Endothelial cell of umbilical vein (primary cell): ENCODE measurements at regions not wholly inside any gene's neighbourhood (a gene's known extent, or its start where the extent isn't known, plus 50 kb on each side); places are given as distances from the start of the nearest gene placed in this dataset.

Source experiments
- BruUV-seq: library from RNA; stranded (reverse); fragments of 400-500 nt; replicated peaks from 2 replicates; lab custom pipeline; 2021; lab: Mats Ljungman, UMichigan
- CTCF ChIA-PET: fragments of 300-600, 350-600 bp; sonication (Branson Sonifier 250); formaldehyde crosslinking; loops from one replicate; lab custom pipeline; 2021; ENCODE audit warnings: antibody characterized with exemption, inconsistent platforms; lab: Charles Lee
- POLR2A ChIA-PET: fragments of 300-600, 350-600 bp; sonication (Branson Sonifier 250); formaldehyde crosslinking; loops from one replicate; lab custom pipeline; 2021; ENCODE audit warnings: antibody characterized with exemption, inconsistent platforms; lab: Charles Lee
- DNase-seq: peaks from one replicate; pipeline ENCODE4 v3.0.0-alpha.2; 2011; ENCODE audit warnings: low read depth, low spot score
- FAIRE-seq: peaks from 2 replicates; lab custom pipeline; 2011; peaks lifted over from hg19 to GRCh38; lab: Jason Lieb, UNC
- H2AFZ ChIP-seq: 2 replicates; pipeline ENCODE4 v1.6.0; 2012; ENCODE audit warnings: low read depth, low read length, control low read depth, inconsistent platforms
- H3K27ac ChIP-seq: 2 replicates; pipeline ENCODE4 v1.5.1; 2011; ENCODE audit warnings: low read depth, mild to moderate bottlenecking, control low read depth, low read length, moderate library complexity; ENCODE audit not compliant: insufficient read depth
- H3K27me3 ChIP-seq, 2 experiments: 2 replicates each; pipeline versions ENCODE4 v1.6.0 to v1.6.1; 2011; ENCODE audit warnings: low read length in 2 of 2, mixed read lengths in 1 of 2; ENCODE audit not compliant: control insufficient read depth in 2 of 2, insufficient read depth in 2 of 2
- H3K36me3 ChIP-seq, 2 experiments: 2 replicates in 1 of 2; 3 replicates in 1 of 2; pipeline ENCODE4 v1.5.1; 2011; ENCODE audit warnings: low read length in 2 of 2, mild to moderate bottlenecking in 1 of 2, moderate library complexity in 1 of 2; ENCODE audit not compliant: control insufficient read depth in 2 of 2, insufficient read depth in 2 of 2; ENCODE audit errors: extremely low read depth in 1 of 2
- H3K4me1 ChIP-seq: 3 replicates; pipeline ENCODE4 v1.5.1; 2011; ENCODE audit warnings: mild to moderate bottlenecking, low read length; ENCODE audit not compliant: control insufficient read depth, insufficient read depth; ENCODE audit errors: extremely low read depth
- H3K4me2 ChIP-seq: 2 replicates; pipeline ENCODE4 v1.6.1; 2011; ENCODE audit warnings: low read length, control low read depth, mixed read lengths; ENCODE audit not compliant: insufficient read depth
- H3K4me3 ChIP-seq, 3 experiments: fragments of 200-600 bp in 1 of 3; sonication (generic), shearing (Covaris generic) in 1 of 3; replicated peaks in 1 of 3; 2 replicates each; pipeline ENCODE4 v1.5.1; 2011 to 2016; ENCODE audit warnings: control low read depth in 3 of 3, low read length in 3 of 3, mild to moderate bottlenecking in 2 of 3, inconsistent platforms in 1 of 3, low read depth in 1 of 3, moderate library complexity in 1 of 3; ENCODE audit not compliant: insufficient read depth in 1 of 3
- H3K79me2 ChIP-seq: 2 replicates; pipeline ENCODE4 v1.6.0; 2012; ENCODE audit warnings: low read length, inconsistent platforms; ENCODE audit not compliant: control insufficient read depth, insufficient read depth
- H3K9ac ChIP-seq: replicated peaks from 2 replicates; pipeline ENCODE3; 2011; ENCODE audit warnings: low read length, control low read depth; ENCODE audit not compliant: insufficient read depth; ENCODE audit errors: extremely low read depth
- H3K9me1 ChIP-seq: replicated peaks from 3 replicates; pipeline ENCODE4 v1.6.0; 2011; ENCODE audit warnings: mild to moderate bottlenecking, low read length; ENCODE audit not compliant: control insufficient read depth, insufficient read depth; ENCODE audit errors: extremely low read depth
- H3K9me3 ChIP-seq: replicated peaks from 2 replicates; pipeline ENCODE4 v1.5.1; 2012; ENCODE audit warnings: low read length, inconsistent platforms; ENCODE audit not compliant: control insufficient read depth, insufficient read depth
- H4K20me1 ChIP-seq: replicated peaks from 2 replicates; pipeline ENCODE3; 2011; ENCODE audit warnings: mild to moderate bottlenecking, low read length; ENCODE audit not compliant: control insufficient read depth, insufficient read depth; ENCODE audit errors: extremely low read depth
- CTCF ChIP-seq, 2 donors: IDR thresholded peaks; 1 replicate in 1 of 2; 2 replicates in 1 of 2; pipeline ENCODE4 v1.5.1; 2011; ENCODE audit warnings: low read length in 2 of 2, mild to moderate bottlenecking in 2 of 2, moderate library complexity in 2 of 2, control low read depth in 1 of 2, inconsistent platforms in 1 of 2, low read depth in 1 of 2; ENCODE audit not compliant: insufficient read depth in 1 of 2; ENCODE audit errors: extremely low read depth in 1 of 2
- EZH2 ChIP-seq: IDR thresholded peaks from 2 replicates; pipeline ENCODE4 v1.6.1; 2012; ENCODE audit warnings: borderline replicate concordance, low read depth, mild to moderate bottlenecking, moderate library complexity, low read length, inconsistent platforms; ENCODE audit not compliant: severe bottlenecking
- FOS ChIP-seq: IDR thresholded peaks from 2 replicates; pipeline ENCODE4 v1.6.1; 2011; ENCODE audit warnings: mild to moderate bottlenecking, low read length, moderate library complexity, borderline replicate concordance; ENCODE audit not compliant: insufficient read depth
- GATA2 ChIP-seq: IDR thresholded peaks from 2 replicates; pipeline ENCODE4 v1.7.0; 2011; ENCODE audit warnings: low read depth, mild to moderate bottlenecking, moderate library complexity, mixed read lengths, low read length; ENCODE audit not compliant: insufficient read length, insufficient read depth
- JUN ChIP-seq: IDR thresholded peaks from 2 replicates; pipeline ENCODE4 v1.6.1; 2011; ENCODE audit warnings: borderline replicate concordance, low read depth; ENCODE audit not compliant: insufficient read length, insufficient read depth
- MAX ChIP-seq: IDR thresholded peaks from 2 replicates; pipeline ENCODE4 v1.6.1; 2011; ENCODE audit not compliant: insufficient read depth, insufficient read length
- MYC ChIP-seq: IDR thresholded peaks from one replicate; pipeline ENCODE4 v1.6.1; 2011; ENCODE audit warnings: mild to moderate bottlenecking, low read depth, low read length
- POLR2A ChIP-seq: IDR thresholded peaks from 2 replicates; pipeline ENCODE4 v1.6.1; 2012; ENCODE audit warnings: low read depth, mild to moderate bottlenecking, control low read depth, low read length
- POLR2AphosphoS5 ChIP-seq: IDR thresholded peaks from 2 replicates; pipeline ENCODE4 v1.6.1; 2012; ENCODE audit warnings: low read depth, mild to moderate bottlenecking, control low read depth, low read length, moderate library complexity; ENCODE audit not compliant: insufficient read depth
- dilution Hi-C: fragments of 300-500 bp; cut with MboI; formaldehyde crosslinking; loops from one replicate; pipeline ENCODE4 v1.15.0; 2019; ENCODE audit warnings: low sequenced_read_pairs; ENCODE audit not compliant: extremely low pct_ligation_motif_present
- intact Hi-C: fragments of 100-400 bp; cut with micrococcal nuclease; formaldehyde crosslinking; loops from one replicate; pipeline ENCODE4 v1.10.0; 2022

GRCh38 chr4:14315129-14315528 lies 687.2 kb upstream of the CPEB2 start:
- dilution Hi-C loops: no loop called here

More at GRCh38 chr4:14315129-14315528, 687.2 kb upstream of the CPEB2 start:
- Histone ChIP-seq H3K4me2 (no peak overlapping the region), H3K36me3 (no peaks in the 10 kb centered on the region), H3K9me1 (no peaks in the 10 kb centered on the region), H3K4me1 (no peaks in the 10 kb centered on the region), H3K27me3 (no peaks in the 10 kb centered on the region), H2AFZ (no peak overlapping the region), H3K79me2 (no peaks in the 10 kb centered on the region), H3K9me3 (peaks cover 2% of the 10 kb centered on the region), H4K20me1 (no peaks in the 10 kb centered on the region), H3K4me3 (no peak overlapping the region), H3K27ac (no peak overlapping the region), H3K9ac (no peak overlapping the region)
- no peak for FAIRE-seq
- POLR2A ChIA-PET: no interaction called here
- CTCF ChIA-PET: no interaction called here
- intact Hi-C loops: no loop called here
- TF ChIP-seq POLR2A: no peak
- TF ChIP-seq GATA2: no peak
- TF ChIP-seq MAX: no peak
- TF ChIP-seq JUN: no peak
- TF ChIP-seq EZH2: no peak
- TF ChIP-seq FOS: no peak
- TF ChIP-seq MYC: no peak
- no peak for TF ChIP-seq CTCF (IDR thresholded peaks at IDR 0.05; ENCODE audit: extremely low read depth in 1 of 2, insufficient read depth in 1 of 2, low read depth in 1 of 2, low read length in 2 of 2)
- TF ChIP-seq POLR2AphosphoS5: no peak
- BruUV-seq: no TSS peak
- DNase-seq: no peak
